ENCODE measurements at regions not wholly inside any gene's neighbourhood (a gene's known extent, or its start where the extent isn't known, plus 50 kb on each side); places are given as distances from the start of the nearest gene placed in this dataset.

DNA sequence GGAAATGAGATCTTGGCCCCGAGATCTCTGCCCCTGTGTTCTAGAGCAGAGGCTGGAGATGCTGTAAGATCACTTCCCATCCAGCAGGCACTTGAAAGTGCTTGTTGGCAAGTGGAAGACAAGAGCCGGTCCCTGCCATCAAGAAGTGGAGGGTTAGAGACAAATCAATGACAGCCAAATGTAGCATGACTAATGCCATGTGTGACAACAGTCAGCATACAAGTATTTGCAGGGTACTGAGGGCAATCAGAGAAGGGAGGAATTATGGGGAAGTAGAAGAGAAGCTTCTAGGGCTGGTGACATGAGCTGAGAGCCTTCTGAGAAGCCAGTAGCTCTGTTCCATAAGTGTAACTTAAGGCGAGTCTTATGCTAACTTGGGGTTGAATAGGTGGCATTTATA lies 58.6 kb downstream of the TMEM17 start:
- Histone ChIP-seq H3K36me3 (ENCODE audit: control insufficient read depth in 3 of 3, insufficient read depth in 3 of 3, low read length in 3 of 3) (no peaks in the 10 kb centered on the region), H3K4me1 (ENCODE audit: control insufficient read depth in 3 of 3, insufficient read depth in 3 of 3, low read length in 3 of 3) (no peaks in the 10 kb centered on the region), H3K27ac (ENCODE audit: low read depth, low read length) (no peak overlapping the region)

DNA sequence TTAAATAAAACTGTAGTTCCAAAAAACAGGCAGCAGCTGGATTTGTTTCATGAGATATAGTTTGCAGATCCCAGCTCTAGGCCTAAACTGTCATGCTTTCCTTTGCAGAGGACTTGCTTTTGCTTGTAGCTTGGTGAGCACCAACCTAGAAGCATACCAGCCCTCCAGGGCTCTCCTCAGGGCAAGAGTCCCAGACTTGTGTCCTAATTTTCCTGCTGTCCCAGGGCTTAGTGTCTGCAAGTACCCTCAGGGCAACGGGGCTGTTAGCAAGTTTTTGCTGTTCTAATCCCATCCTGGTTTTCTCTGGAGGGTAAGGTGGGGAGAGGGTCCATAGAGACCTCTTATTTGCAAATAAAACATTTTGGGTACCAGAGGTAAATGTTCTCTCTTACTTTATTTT lies 59.5 kb downstream of the TMEM17 start:
- H3K36me3 ChIP-seq (ENCODE audit: control insufficient read depth in 3 of 3, insufficient read depth in 3 of 3, low read length in 3 of 3), result no peaks in the 10 kb centered on the region
- H3K9ac ChIP-seq (ENCODE audit: low read depth in 1 of 3, low read length in 3 of 3), result no peak overlapping the region
- no peaks in the 10 kb centered on the region for H3K4me1 ChIP-seq (ENCODE audit: control insufficient read depth in 3 of 3, insufficient read depth in 3 of 3, low read length in 3 of 3)
- no peaks in the 10 kb centered on the region for H3K27me3 ChIP-seq (ENCODE audit: control insufficient read depth in 3 of 3, insufficient read depth in 3 of 3, low read length in 3 of 3)
- H3K4me3 ChIP-seq (ENCODE audit: low read length in 3 of 3), result no peak overlapping the region
- H3K9me3 ChIP-seq (ENCODE audit: control insufficient read depth in 3 of 3, low read length in 3 of 3), result no peaks in the 10 kb centered on the region
- no peak overlapping the region for H3K27ac ChIP-seq (ENCODE audit: low read depth, low read length)

More for the DNA sequence above, 58.6 kb downstream of the TMEM17 start:
- Histone ChIP-seq H3K9me3 (ENCODE audit: control insufficient read depth in 3 of 3, low read length in 3 of 3) (no peaks in the 10 kb centered on the region), H3K9ac (ENCODE audit: low read depth in 1 of 3, low read length in 3 of 3) (no peak overlapping the region), H3K27me3 (ENCODE audit: control insufficient read depth in 3 of 3, insufficient read depth in 3 of 3, low read length in 3 of 3) (no peaks in the 10 kb centered on the region), H3K4me3 (ENCODE audit: low read length in 3 of 3) (no peak overlapping the region)

GRCh38 chr2:62443886-62444285 lies 62.1 kb downstream of the TMEM17 start:
- Histone ChIP-seq H3K4me1 (ENCODE audit: control insufficient read depth in 3 of 3, insufficient read depth in 3 of 3, low read length in 3 of 3) (no peaks in the 10 kb centered on the region), H3K36me3 (ENCODE audit: control insufficient read depth in 3 of 3, insufficient read depth in 3 of 3, low read length in 3 of 3) (no peaks in the 10 kb centered on the region), H3K27me3 (ENCODE audit: control insufficient read depth in 3 of 3, insufficient read depth in 3 of 3, low read length in 3 of 3) (no peaks in the 10 kb centered on the region), H3K9me3 (ENCODE audit: control insufficient read depth in 3 of 3, low read length in 3 of 3) (no peaks in the 10 kb centered on the region), H3K27ac (ENCODE audit: low read depth, low read length) (no peak overlapping the region), H3K9ac (ENCODE audit: low read depth in 1 of 3, low read length in 3 of 3) (no peak overlapping the region), H3K4me3 (ENCODE audit: low read length in 3 of 3) (no peak overlapping the region)

DNA sequence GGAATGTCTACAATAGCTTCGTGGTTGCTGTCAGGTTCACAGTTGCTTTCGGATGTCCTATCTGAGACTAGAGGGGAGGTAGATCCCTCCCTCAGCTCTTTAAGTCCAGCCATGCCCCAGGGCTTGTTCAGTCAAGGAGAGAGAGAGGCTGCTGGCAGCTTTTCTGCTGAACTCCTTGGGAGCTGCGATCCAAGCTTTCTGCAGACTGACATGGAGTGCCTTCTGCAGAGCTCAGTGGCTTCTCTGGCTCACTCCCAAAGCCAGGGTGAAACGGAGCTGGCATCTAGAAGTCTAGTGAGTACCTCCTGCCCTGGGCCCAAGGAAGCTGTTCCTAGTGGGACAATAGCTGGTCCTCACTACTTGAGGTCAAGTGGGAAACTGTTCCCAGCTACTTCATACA lies 62.5 kb downstream of the TMEM17 start:
- no peaks in the 10 kb centered on the region for H3K36me3 ChIP-seq (ENCODE audit: control insufficient read depth in 3 of 3, insufficient read depth in 3 of 3, low read length in 3 of 3)
- no peaks in the 10 kb centered on the region for H3K4me1 ChIP-seq (ENCODE audit: control insufficient read depth in 3 of 3, insufficient read depth in 3 of 3, low read length in 3 of 3)
- no peaks in the 10 kb centered on the region for H3K9me3 ChIP-seq (ENCODE audit: control insufficient read depth in 3 of 3, low read length in 3 of 3)
- H3K27me3 ChIP-seq (ENCODE audit: control insufficient read depth in 3 of 3, insufficient read depth in 3 of 3, low read length in 3 of 3), result no peaks in the 10 kb centered on the region
- no peak overlapping the region for H3K27ac ChIP-seq (ENCODE audit: low read depth, low read length)
- H3K4me3 ChIP-seq (ENCODE audit: low read length in 3 of 3), result no peak overlapping the region
- H3K9ac ChIP-seq (ENCODE audit: low read depth in 1 of 3, low read length in 3 of 3), result no peak overlapping the region

- Histone ChIP-seq H3K27ac (ENCODE audit: low read depth, low read length) (no peak overlapping the region), H3K9ac (ENCODE audit: low read depth in 1 of 3, low read length in 3 of 3) (no peak overlapping the region), H3K36me3 (ENCODE audit: control insufficient read depth in 3 of 3, insufficient read depth in 3 of 3, low read length in 3 of 3) (no peaks in the 10 kb centered on the region), H3K4me3 (ENCODE audit: low read length in 3 of 3) (no peak overlapping the region), H3K27me3 (ENCODE audit: control insufficient read depth in 3 of 3, insufficient read depth in 3 of 3, low read length in 3 of 3) (no peaks in the 10 kb centered on the region), H3K4me1 (ENCODE audit: control insufficient read depth in 3 of 3, insufficient read depth in 3 of 3, low read length in 3 of 3) (no peaks in the 10 kb centered on the region), H3K9me3 (ENCODE audit: control insufficient read depth in 3 of 3, low read length in 3 of 3) (no peaks in the 10 kb centered on the region)
These were observed 64.2 kb downstream of the TMEM17 start for GRCh38 chr2:62441824-62442223.

GRCh38 chr2:62441421-62441820 lies 64.6 kb downstream of the TMEM17 start:
- Histone ChIP-seq H3K27me3 (ENCODE audit: control insufficient read depth in 3 of 3, insufficient read depth in 3 of 3, low read length in 3 of 3) (no peaks in the 10 kb centered on the region), H3K27ac (ENCODE audit: low read depth, low read length) (no peak overlapping the region), H3K9me3 (ENCODE audit: control insufficient read depth in 3 of 3, low read length in 3 of 3) (no peaks in the 10 kb centered on the region), H3K9ac (ENCODE audit: low read depth in 1 of 3, low read length in 3 of 3) (no peak overlapping the region), H3K4me3 (ENCODE audit: low read length in 3 of 3) (no peak overlapping the region), H3K36me3 (ENCODE audit: control insufficient read depth in 3 of 3, insufficient read depth in 3 of 3, low read length in 3 of 3) (no peaks in the 10 kb centered on the region), H3K4me1 (ENCODE audit: control insufficient read depth in 3 of 3, insufficient read depth in 3 of 3, low read length in 3 of 3) (no peaks in the 10 kb centered on the region)

DNA sequence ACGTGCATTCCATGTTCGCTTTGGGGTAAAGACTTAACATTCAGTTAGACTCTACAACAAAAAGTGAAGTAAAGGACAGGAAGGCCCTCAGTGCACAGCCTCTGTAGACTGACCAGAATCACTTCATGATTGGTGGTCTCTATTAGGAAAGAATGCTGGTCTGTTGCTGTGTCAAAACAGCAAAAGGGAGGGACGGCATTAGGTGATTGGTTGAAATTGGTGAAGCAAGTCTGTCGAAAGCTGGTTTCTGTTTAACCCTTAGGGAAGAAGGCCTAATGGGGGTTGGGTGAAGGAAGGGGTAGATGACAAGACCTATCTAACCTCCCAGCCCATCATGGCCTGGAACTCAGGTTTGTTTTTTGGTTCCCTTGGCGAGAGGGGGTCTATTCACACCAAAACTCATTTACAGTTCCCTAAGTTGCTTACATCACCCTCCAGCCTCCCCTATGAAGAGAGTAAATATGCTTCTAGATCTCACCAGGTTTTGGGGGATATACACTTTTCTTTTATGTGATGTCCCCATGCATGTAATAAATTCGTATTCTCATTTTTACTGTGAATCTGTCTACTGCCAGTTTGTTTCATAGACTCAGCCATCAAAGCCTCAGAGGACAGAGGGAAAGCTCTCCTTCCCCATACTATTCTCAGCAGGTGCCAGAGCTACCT lies 65.6 kb downstream of the TMEM17 start:
- H3K27me3 ChIP-seq (ENCODE audit: control insufficient read depth in 3 of 3, insufficient read depth in 3 of 3, low read length in 3 of 3), result no peaks in the 10 kb centered on the region

DNA sequence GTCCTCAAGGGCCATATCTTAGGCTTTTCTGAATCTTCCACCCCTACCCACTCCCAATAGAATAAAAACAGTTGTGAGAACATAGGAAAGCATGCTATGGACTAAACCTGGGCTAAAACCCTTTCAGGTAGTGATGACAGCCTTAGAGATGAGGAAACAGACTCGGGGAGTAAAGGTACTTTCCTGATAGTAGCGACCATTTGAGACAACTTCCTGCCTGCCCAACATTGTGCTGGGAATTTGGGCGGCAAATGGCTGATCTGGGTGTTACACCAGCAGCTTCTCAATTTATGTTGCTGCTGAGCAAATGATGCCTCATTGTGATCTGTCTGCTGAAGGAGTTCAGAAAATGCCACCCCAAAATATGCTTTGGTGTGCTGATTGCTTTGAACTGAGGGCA lies 66.6 kb downstream of the TMEM17 start:
- no peak overlapping the region for H3K4me3 ChIP-seq (ENCODE audit: low read length in 3 of 3)
- no peak overlapping the region for H3K9ac ChIP-seq (ENCODE audit: low read depth in 1 of 3, low read length in 3 of 3)
- no peaks in the 10 kb centered on the region for H3K9me3 ChIP-seq (ENCODE audit: control insufficient read depth in 3 of 3, low read length in 3 of 3)

More for the DNA sequence above, 65.6 kb downstream of the TMEM17 start:
- H3K4me3 ChIP-seq (ENCODE audit: low read length in 3 of 3), result no peak overlapping the region
- H3K9ac ChIP-seq (ENCODE audit: low read depth in 1 of 3, low read length in 3 of 3), result no peak overlapping the region
- H3K9me3 ChIP-seq (ENCODE audit: control insufficient read depth in 3 of 3, low read length in 3 of 3), result no peaks in the 10 kb centered on the region
- H3K27ac ChIP-seq (ENCODE audit: low read depth, low read length), result no peak overlapping the region
- no peaks in the 10 kb centered on the region for H3K36me3 ChIP-seq (ENCODE audit: control insufficient read depth in 3 of 3, insufficient read depth in 3 of 3, low read length in 3 of 3)
- no peaks in the 10 kb centered on the region for H3K4me1 ChIP-seq (ENCODE audit: control insufficient read depth in 3 of 3, insufficient read depth in 3 of 3, low read length in 3 of 3)

GRCh38 chr2:62437785-62438184 lies 68.2 kb downstream of the TMEM17 start:
- no peak overlapping the region for H3K9ac ChIP-seq (ENCODE audit: low read depth in 1 of 3, low read length in 3 of 3)
- H3K27ac ChIP-seq (ENCODE audit: low read depth, low read length), result no peak overlapping the region
- H3K9me3 ChIP-seq (ENCODE audit: control insufficient read depth in 3 of 3, low read length in 3 of 3), result no peaks in the 10 kb centered on the region
- H3K27me3 ChIP-seq (ENCODE audit: control insufficient read depth in 3 of 3, insufficient read depth in 3 of 3, low read length in 3 of 3), result no peaks in the 10 kb centered on the region
- H3K36me3 ChIP-seq (ENCODE audit: control insufficient read depth in 3 of 3, insufficient read depth in 3 of 3, low read length in 3 of 3), result no peaks in the 10 kb centered on the region
- no peaks in the 10 kb centered on the region for H3K4me1 ChIP-seq (ENCODE audit: control insufficient read depth in 3 of 3, insufficient read depth in 3 of 3, low read length in 3 of 3)
- H3K4me3 ChIP-seq (ENCODE audit: low read length in 3 of 3), result no peak overlapping the region

More for the DNA sequence above, 66.6 kb downstream of the TMEM17 start:
- Histone ChIP-seq H3K36me3 (ENCODE audit: control insufficient read depth in 3 of 3, insufficient read depth in 3 of 3, low read length in 3 of 3) (no peaks in the 10 kb centered on the region), H3K27me3 (ENCODE audit: control insufficient read depth in 3 of 3, insufficient read depth in 3 of 3, low read length in 3 of 3) (no peaks in the 10 kb centered on the region), H3K4me1 (ENCODE audit: control insufficient read depth in 3 of 3, insufficient read depth in 3 of 3, low read length in 3 of 3) (no peaks in the 10 kb centered on the region), H3K27ac (ENCODE audit: low read depth, low read length) (no peak overlapping the region)

DNA sequence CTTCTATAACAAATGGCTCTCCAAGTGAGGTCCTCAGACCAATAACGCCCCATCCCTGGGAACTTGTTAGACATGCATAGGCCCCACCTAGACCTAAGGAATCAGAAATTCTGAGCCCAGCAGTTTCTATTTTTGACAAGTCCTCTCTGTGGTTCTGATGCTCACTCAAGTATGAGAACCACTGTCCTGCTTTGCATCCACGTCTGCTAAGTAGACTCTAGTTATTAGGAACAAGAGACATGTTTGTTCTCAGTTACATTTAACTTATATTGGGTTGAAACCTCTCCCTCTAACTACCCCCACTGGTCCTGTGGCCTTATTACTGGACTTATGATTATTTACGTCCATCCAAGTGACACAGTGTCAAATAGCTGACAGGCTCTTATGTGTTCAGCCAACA lies 70.3 kb downstream of the TMEM17 start:
- no peaks in the 10 kb centered on the region for H3K4me1 ChIP-seq (ENCODE audit: control insufficient read depth in 3 of 3, insufficient read depth in 3 of 3, low read length in 3 of 3)
- H3K9ac ChIP-seq (ENCODE audit: low read depth in 1 of 3, low read length in 3 of 3), result no peak overlapping the region
- no peaks in the 10 kb centered on the region for H3K27me3 ChIP-seq (ENCODE audit: control insufficient read depth in 3 of 3, insufficient read depth in 3 of 3, low read length in 3 of 3)
- no peak overlapping the region for H3K27ac ChIP-seq (ENCODE audit: low read depth, low read length)
- no peaks in the 10 kb centered on the region for H3K36me3 ChIP-seq (ENCODE audit: control insufficient read depth in 3 of 3, insufficient read depth in 3 of 3, low read length in 3 of 3)
- H3K4me3 ChIP-seq (ENCODE audit: low read length in 3 of 3), result no peak overlapping the region
- no peaks in the 10 kb centered on the region for H3K9me3 ChIP-seq (ENCODE audit: control insufficient read depth in 3 of 3, low read length in 3 of 3)

Measured in skeletal muscle tissue (tissue), 3 donors.